ENCODE measurements at regions not wholly inside any gene's neighbourhood (a gene's known extent, or its start where the extent isn't known, plus 50 kb on each side); places are given as distances from the start of the nearest gene placed in this dataset.

DNA sequence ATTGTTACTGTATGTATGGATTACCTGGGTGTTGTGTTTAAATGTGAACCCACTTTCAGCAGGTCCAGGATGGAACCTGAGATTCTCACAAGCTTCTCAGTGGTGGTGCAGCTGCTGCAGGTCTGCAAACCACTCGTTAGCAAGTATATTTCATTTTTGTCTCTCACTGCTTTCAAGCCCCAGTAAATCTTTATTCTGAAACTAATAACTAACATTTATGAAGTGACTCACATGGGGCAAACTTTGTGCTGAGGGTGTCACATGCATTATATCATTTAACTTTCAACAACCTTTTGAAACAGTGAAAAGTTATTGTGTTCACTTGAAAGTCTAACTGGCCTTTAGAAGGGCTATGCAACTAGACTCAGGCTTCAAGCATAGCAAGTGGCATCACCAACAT lies 98.9 kb upstream of the DYNLRB2 start:
- Histone ChIP-seq H3K9me3 (ENCODE audit: control insufficient read depth in 2 of 2, insufficient read depth in 1 of 2, low read depth in 1 of 2, low read length in 1 of 2) (no peaks in the 10 kb centered on the region), H3K27ac (ENCODE audit: low read depth in 1 of 3, low read length in 2 of 3) (no peak overlapping the region), H3K4me1 (ENCODE audit: control insufficient read depth in 3 of 3, insufficient read depth in 2 of 3, low read depth in 1 of 3, low read length in 2 of 3) (no peaks in the 10 kb centered on the region), H3K36me3 (ENCODE audit: control insufficient read depth in 3 of 3, insufficient read depth in 2 of 3, low read depth in 1 of 3, low read length in 3 of 3) (no peaks in the 10 kb centered on the region), H3K4me3 (ENCODE audit: low read depth in 1 of 3, low read length in 3 of 3) (no peak overlapping the region), H3K27me3 (ENCODE audit: control insufficient read depth in 3 of 3, insufficient read depth in 3 of 3, low read length in 3 of 3) (no peaks in the 10 kb centered on the region)
- no peak for FAIRE-seq
- WGBS, 3 donors = 47 to 64% (median 64%) methylated on average over 1 of the region's 1 CpG
- DNase-seq = peak in 1 of 2 donors; percentile 20

DNA sequence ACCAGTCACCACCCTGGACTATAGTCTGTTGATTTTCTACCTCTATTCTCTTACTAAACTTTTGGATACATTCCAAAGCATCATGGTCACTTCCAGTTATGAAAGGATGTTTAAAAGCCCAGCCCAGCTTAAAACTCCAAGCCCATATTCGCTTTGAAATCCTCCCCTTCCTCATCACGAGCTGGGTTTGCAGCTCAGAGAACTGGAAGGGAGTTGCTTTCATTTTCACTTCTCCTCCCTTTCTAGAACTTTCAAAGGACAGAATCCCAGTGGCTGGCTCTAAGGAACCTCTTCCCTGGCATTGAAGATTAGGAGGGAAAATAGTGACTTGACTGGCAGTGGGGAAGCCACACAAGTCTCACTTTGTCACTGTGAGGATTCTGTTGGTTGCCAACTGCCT lies 100.1 kb upstream of the DYNLRB2 start:
- Histone ChIP-seq H3K9me3 (ENCODE audit: control insufficient read depth in 2 of 2, insufficient read depth in 1 of 2, low read depth in 1 of 2, low read length in 1 of 2) (no peaks in the 10 kb centered on the region), H3K36me3 (ENCODE audit: control insufficient read depth in 3 of 3, insufficient read depth in 2 of 3, low read depth in 1 of 3, low read length in 3 of 3) (no peaks in the 10 kb centered on the region), H3K4me3 (ENCODE audit: low read depth in 1 of 3, low read length in 3 of 3) (no peak overlapping the region), H3K27me3 (ENCODE audit: control insufficient read depth in 3 of 3, insufficient read depth in 3 of 3, low read length in 3 of 3) (no peaks in the 10 kb centered on the region), H3K4me1 (ENCODE audit: control insufficient read depth in 3 of 3, insufficient read depth in 2 of 3, low read depth in 1 of 3, low read length in 2 of 3) (no peaks in the 10 kb centered on the region), H3K27ac (ENCODE audit: low read depth in 1 of 3, low read length in 2 of 3) (no peak overlapping the region)
- DNase-seq (peak; percentile 29 to 39), FAIRE-seq (no peak)
- 15 to 36% (median 19%) methylated on average over 2 of the region's 2 CpGs for WGBS, 3 donors

DNA sequence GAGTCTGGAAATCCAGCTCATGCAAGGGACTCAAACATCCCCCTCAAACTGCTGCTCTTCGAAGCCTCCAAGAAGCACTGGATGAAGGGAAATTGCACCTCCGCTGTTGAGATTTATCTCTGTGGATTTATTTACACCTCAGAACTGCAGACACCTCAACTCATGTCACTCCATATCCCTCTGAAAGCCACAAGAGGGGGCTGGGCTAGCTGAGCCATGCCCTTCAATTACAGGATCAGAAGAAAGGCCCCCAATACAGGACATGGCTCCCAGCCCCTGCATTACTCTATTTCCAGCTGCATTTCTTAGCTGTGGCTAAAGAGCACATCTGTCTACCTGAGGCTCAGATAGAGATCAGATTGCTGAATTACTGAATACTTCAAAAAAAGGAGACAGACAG lies 103.1 kb upstream of the DYNLRB2 start:
- DNase-seq (no peak), FAIRE-seq (no peak)
- no peak overlapping the region for H3K27ac ChIP-seq (ENCODE audit: low read depth in 1 of 3, low read length in 2 of 3)
- WGBS, 3 donors = 89 to 96% (median 93%) methylated on average over 2 of the region's 2 CpGs
- no peak overlapping the region for H3K4me3 ChIP-seq (ENCODE audit: low read depth in 1 of 3, low read length in 3 of 3)
- H3K27me3 ChIP-seq (ENCODE audit: control insufficient read depth in 3 of 3, insufficient read depth in 3 of 3, low read length in 3 of 3) = no peaks in the 10 kb centered on the region
- no peaks in the 10 kb centered on the region for H3K4me1 ChIP-seq (ENCODE audit: control insufficient read depth in 3 of 3, insufficient read depth in 2 of 3, low read depth in 1 of 3, low read length in 2 of 3)
- no peaks in the 10 kb centered on the region for H3K36me3 ChIP-seq (ENCODE audit: control insufficient read depth in 3 of 3, insufficient read depth in 2 of 3, low read depth in 1 of 3, low read length in 3 of 3)
- H3K9me3 ChIP-seq (ENCODE audit: control insufficient read depth in 2 of 2, insufficient read depth in 1 of 2, low read depth in 1 of 2, low read length in 1 of 2) = no peaks in the 10 kb centered on the region

DNA sequence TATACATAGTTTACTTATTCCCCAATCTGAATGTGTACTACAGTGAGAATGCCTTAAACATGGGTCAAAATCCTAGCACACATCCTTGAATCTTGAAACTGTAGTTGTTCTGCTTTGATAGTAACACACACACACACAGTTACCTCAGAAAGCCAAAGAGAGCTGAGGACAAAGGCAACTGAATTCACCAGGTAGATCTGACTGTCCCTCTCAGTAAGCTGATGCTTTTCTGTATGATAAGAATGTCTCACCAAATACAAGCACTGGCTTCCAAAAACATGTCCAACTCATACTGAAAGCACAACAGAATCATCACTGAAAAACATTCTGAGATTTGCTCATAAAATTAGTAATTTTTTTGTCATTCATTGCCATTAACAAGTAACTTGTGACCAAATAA lies 104.3 kb upstream of the DYNLRB2 start:
- Histone ChIP-seq H3K4me1 (ENCODE audit: control insufficient read depth in 3 of 3, insufficient read depth in 2 of 3, low read depth in 1 of 3, low read length in 2 of 3) (no peaks in the 10 kb centered on the region), H3K9me3 (ENCODE audit: control insufficient read depth in 2 of 2, insufficient read depth in 1 of 2, low read depth in 1 of 2, low read length in 1 of 2) (no peaks in the 10 kb centered on the region), H3K36me3 (ENCODE audit: control insufficient read depth in 3 of 3, insufficient read depth in 2 of 3, low read depth in 1 of 3, low read length in 3 of 3) (no peaks in the 10 kb centered on the region), H3K27ac (ENCODE audit: low read depth in 1 of 3, low read length in 2 of 3) (no peak overlapping the region), H3K27me3 (ENCODE audit: control insufficient read depth in 3 of 3, insufficient read depth in 3 of 3, low read length in 3 of 3) (no peaks in the 10 kb centered on the region), H3K4me3 (ENCODE audit: low read depth in 1 of 3, low read length in 3 of 3) (no peak overlapping the region)
- DNase-seq (no peak), FAIRE-seq (no peak)

DNA sequence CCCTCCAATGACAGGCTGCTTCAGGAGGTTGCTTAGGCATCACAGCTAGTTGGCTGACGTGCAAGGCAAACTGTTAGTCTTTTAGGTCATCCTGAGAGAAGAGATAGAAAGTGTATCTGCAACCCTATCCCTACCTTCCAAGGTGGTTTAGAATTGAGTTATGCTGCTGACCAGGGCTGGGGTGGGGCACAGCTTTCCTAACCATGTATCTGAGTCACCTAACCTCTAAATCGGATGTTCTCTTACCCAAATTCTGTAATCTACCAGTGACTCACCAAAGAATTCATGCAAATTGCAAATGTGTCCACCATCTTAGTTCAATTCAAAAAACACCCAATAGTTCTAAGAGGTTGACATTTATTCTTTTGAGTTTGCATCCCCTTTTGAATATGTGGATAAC lies 107.2 kb upstream of the DYNLRB2 start:
- FAIRE-seq (no peak), DNase-seq (no peak)
- Histone ChIP-seq H3K27me3 (ENCODE audit: control insufficient read depth in 3 of 3, insufficient read depth in 3 of 3, low read length in 3 of 3) (peaks cover 0 to 2% (median 0%) of the 10 kb centered on the region in 3 donors), H3K36me3 (ENCODE audit: control insufficient read depth in 3 of 3, insufficient read depth in 2 of 3, low read depth in 1 of 3, low read length in 3 of 3) (no peaks in the 10 kb centered on the region), H3K9me3 (ENCODE audit: control insufficient read depth in 2 of 2, insufficient read depth in 1 of 2, low read depth in 1 of 2, low read length in 1 of 2) (no peaks in the 10 kb centered on the region), H3K27ac (ENCODE audit: low read depth in 1 of 3, low read length in 2 of 3) (no peak overlapping the region), H3K4me3 (ENCODE audit: low read depth in 1 of 3, low read length in 3 of 3) (no peak overlapping the region), H3K4me1 (ENCODE audit: control insufficient read depth in 3 of 3, insufficient read depth in 2 of 3, low read depth in 1 of 3, low read length in 2 of 3) (no peaks in the 10 kb centered on the region)
- WGBS, 3 donors = 69 to 78% (median 75%) methylated on average over 2 of the region's 2 CpGs

DNA sequence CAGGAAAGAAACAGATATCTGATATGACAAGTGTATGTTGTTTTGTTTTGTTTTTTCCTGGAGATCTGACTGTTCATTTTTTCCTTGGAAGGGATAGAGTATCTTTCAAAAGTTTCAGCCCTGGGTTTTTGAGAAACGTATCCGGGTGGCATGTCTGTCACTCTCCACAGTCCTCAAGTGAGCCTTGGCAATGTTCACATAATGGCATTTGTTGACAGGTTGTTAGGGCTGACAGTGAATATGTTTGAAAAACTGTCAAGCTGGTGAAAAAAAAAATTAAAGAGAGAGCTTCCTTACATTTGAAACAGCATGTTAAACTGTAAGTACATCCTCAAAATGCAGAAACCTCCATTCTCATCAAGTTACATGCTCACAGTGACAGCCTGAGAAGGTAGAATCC lies 113.0 kb upstream of the DYNLRB2 start:
- H3K27me3 ChIP-seq (ENCODE audit: control insufficient read depth in 3 of 3, insufficient read depth in 3 of 3, low read length in 3 of 3) = peaks cover 0 to 6% (median 0%) of the 10 kb centered on the region in 3 donors
- H3K36me3 ChIP-seq (ENCODE audit: control insufficient read depth in 3 of 3, insufficient read depth in 2 of 3, low read depth in 1 of 3, low read length in 3 of 3) = no peaks in the 10 kb centered on the region
- FAIRE-seq = no peak
- H3K4me3 ChIP-seq (ENCODE audit: low read depth in 1 of 3, low read length in 3 of 3) = no peak overlapping the region
- no peaks in the 10 kb centered on the region for H3K4me1 ChIP-seq (ENCODE audit: control insufficient read depth in 3 of 3, insufficient read depth in 2 of 3, low read depth in 1 of 3, low read length in 2 of 3)
- H3K27ac ChIP-seq (ENCODE audit: low read depth in 1 of 3, low read length in 2 of 3) = no peak overlapping the region
- WGBS, 3 donors = 87 to 91% (median 90%) methylated on average over 2 of the region's 2 CpGs
- H3K9me3 ChIP-seq (ENCODE audit: control insufficient read depth in 2 of 2, insufficient read depth in 1 of 2, low read depth in 1 of 2, low read length in 1 of 2) = no peaks in the 10 kb centered on the region
- DNase-seq = no peak

DNA sequence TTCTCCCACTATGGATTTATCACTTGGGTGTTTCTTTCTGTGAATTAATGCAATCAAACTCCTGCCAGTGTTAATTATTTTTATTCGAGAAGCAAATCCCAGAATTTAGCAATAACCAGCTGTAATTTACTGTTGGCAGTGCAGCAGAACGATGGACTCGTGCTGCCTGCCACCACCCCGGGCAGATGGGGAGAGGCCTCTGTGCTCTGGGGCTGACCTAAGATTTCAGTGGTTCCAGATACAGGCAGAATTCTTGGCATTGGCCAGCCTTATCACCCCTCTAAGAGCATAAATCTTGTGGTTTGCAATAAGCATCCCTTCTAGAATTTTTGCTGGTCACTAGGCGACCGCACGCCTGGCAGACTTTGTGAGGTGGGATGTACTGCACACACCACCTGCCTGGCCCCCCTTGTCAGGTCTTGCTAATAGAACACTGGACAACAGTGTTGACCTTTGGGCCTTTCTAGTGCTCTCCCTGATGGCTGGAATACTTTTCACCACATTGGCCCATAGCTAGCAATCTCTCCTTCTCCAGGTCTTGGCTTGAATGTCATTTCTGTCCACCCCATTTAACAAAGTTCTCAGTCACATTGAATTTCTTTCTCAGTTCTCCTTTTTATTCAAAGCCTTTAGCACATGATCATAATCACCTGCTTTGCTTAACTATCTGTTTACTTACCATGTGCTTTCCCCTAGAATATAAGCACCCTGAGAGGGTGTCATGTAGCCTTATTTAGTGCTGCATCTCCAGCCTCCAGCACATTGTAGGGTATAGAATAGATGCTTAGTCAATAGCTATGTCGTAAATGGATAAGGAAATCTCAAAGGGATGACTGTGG lies 122.1 kb upstream of the DYNLRB2 start:
- FAIRE-seq (no peak), DNase-seq (no peak)

DNA sequence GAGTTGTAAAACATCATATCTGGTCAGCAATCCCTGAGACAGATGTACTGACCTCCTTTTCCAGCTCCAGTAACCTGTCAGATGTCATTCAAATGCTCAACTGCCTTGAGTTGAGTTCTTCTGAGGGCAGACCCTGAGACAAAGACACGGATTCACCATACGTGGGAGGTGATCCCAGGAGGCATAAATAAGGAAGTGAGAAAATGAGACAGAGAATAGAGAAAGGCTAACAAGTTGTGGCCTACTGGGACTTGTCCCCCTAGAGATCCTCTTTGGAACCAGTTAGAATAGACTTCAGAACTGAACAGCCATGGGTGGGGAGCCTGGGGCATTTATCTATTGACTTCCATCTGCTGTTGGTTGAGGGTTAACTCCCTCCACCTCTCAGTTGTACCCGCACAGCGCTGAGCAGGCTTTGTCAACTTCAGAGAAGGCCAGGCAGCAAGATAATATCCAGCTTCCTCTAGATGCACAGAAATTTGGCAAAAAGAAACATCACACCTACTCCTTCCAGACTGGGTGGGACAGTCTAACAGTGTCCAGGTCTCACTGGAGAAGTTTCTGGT lies 123.0 kb upstream of the DYNLRB2 start:
- WGBS, 3 donors = 87 to 92% (median 90%) methylated on average over 4 of the region's 4 CpGs
- Histone ChIP-seq H3K4me1 (ENCODE audit: control insufficient read depth in 3 of 3, insufficient read depth in 2 of 3, low read depth in 1 of 3, low read length in 2 of 3) (no peaks in the 10 kb centered on the region), H3K27ac (ENCODE audit: low read depth in 1 of 3, low read length in 2 of 3) (no peak overlapping the region), H3K36me3 (ENCODE audit: control insufficient read depth in 3 of 3, insufficient read depth in 2 of 3, low read depth in 1 of 3, low read length in 3 of 3) (no peaks in the 10 kb centered on the region), H3K9me3 (ENCODE audit: control insufficient read depth in 2 of 2, insufficient read depth in 1 of 2, low read depth in 1 of 2, low read length in 1 of 2) (no peaks in the 10 kb centered on the region), H3K4me3 (ENCODE audit: low read depth in 1 of 3, low read length in 3 of 3) (no peak overlapping the region), H3K27me3 (ENCODE audit: control insufficient read depth in 3 of 3, insufficient read depth in 3 of 3, low read length in 3 of 3) (peaks cover 0 to 3% (median 0%) of the 10 kb centered on the region in 3 donors)
- no peak for DNase-seq
- no peak for FAIRE-seq

More for the DNA sequence above, 122.1 kb upstream of the DYNLRB2 start:
- Histone ChIP-seq H3K27me3 (ENCODE audit: control insufficient read depth in 3 of 3, insufficient read depth in 3 of 3, low read length in 3 of 3) (peaks cover 0 to 2% (median 0%) of the 10 kb centered on the region in 3 donors), H3K4me3 (ENCODE audit: low read depth in 1 of 3, low read length in 3 of 3) (no peak overlapping the region), H3K9me3 (ENCODE audit: control insufficient read depth in 2 of 2, insufficient read depth in 1 of 2, low read depth in 1 of 2, low read length in 1 of 2) (no peaks in the 10 kb centered on the region), H3K4me1 (ENCODE audit: control insufficient read depth in 3 of 3, insufficient read depth in 2 of 3, low read depth in 1 of 3, low read length in 2 of 3) (no peaks in the 10 kb centered on the region), H3K36me3 (ENCODE audit: control insufficient read depth in 3 of 3, insufficient read depth in 2 of 3, low read depth in 1 of 3, low read length in 3 of 3) (no peaks in the 10 kb centered on the region), H3K27ac (ENCODE audit: low read depth in 1 of 3, low read length in 2 of 3) (no peak overlapping the region)
- WGBS, 3 donors = 87 to 93% (median 91%) methylated on average over 8 of the region's 8 CpGs

Measured in small intestine (tissue), 7 donors.